GM12864 (cell line): ENCODE measurements at regions not wholly inside any gene's neighbourhood (a gene's known extent, or its start where the extent isn't known, plus 50 kb on each side); places are given as distances from the start of the nearest gene placed in this dataset.
"Not testable (repeated sequence)": the region's sequence is repeated elsewhere in the genome, so short reads cannot be mapped to it uniquely, and the experiment has no call there.

ENCODE experiments used
- DNase-seq: peaks from one replicate; pipeline ENCODE4 v3.0.0-alpha.2; 2011; ENCODE audit warnings: low read depth
- H3K4me3 ChIP-seq: 2 replicates; pipeline ENCODE4 v1.5.1; 2011; ENCODE audit warnings: mild to moderate bottlenecking, low read depth, low read length, control low read depth
- TF ChIP-seq, protein P1 (sequence below): IDR thresholded peaks from 2 replicates; pipeline ENCODE4 v1.5.1; 2011; ENCODE audit warnings: low read depth, mild to moderate bottlenecking, moderate library complexity, low read length, control low read depth, inconsistent platforms; ENCODE audit errors: missing control alignments

DNA sequence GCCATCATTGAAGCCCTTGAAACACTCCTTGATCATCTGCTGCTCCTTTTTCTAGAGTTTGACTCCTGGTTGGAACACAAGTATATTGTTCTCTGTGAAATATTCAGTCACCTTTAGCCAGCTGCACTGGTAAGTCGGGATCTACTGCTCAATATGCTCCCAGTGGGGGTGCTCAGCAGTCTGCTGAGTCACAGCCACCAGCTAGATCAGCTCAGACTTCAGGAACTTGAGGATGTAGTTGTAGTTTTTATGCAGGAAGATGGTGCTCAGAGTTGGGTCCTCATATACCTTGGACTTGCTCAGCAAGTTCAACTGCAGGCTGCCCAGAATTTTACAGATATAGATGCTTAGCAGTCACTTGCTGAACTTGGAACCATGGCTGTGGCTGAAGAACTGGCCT, 202.5 kb upstream of the RPL34 start:
- no peak overlapping the region for H3K4me3 ChIP-seq
- TF ChIP-seq, protein P1, sequence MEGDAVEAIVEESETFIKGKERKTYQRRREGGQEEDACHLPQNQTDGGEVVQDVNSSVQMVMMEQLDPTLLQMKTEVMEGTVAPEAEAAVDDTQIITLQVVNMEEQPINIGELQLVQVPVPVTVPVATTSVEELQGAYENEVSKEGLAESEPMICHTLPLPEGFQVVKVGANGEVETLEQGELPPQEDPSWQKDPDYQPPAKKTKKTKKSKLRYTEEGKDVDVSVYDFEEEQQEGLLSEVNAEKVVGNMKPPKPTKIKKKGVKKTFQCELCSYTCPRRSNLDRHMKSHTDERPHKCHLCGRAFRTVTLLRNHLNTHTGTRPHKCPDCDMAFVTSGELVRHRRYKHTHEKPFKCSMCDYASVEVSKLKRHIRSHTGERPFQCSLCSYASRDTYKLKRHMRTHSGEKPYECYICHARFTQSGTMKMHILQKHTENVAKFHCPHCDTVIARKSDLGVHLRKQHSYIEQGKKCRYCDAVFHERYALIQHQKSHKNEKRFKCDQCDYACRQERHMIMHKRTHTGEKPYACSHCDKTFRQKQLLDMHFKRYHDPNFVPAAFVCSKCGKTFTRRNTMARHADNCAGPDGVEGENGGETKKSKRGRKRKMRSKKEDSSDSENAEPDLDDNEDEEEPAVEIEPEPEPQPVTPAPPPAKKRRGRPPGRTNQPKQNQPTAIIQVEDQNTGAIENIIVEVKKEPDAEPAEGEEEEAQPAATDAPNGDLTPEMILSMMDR, result no peak
- no peak for DNase-seq

DNA sequence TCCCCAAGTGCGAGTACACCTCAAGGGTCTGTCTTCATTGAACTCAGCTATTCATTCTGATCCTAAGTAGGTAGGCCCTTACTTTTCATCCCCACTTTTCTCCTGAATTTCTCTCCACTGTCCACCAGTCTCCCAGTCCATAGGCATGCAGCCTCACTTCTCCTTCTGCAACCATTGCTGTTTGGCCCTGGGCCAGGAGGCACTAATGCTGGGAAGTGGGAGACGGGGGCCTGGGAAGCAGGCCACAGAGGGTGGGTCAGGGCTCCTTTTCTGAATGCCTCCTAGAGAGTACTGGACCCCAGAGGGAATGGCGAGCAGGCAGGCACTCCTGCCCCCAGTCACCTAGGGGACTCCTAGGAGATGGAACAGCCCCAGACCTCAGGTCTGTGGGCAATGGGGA, 203.5 kb upstream of the RPL34 start:
- no peak overlapping the region for H3K4me3 ChIP-seq
- TF ChIP-seq, protein P1, result no peak
- DNase-seq, result no peak

DNA sequence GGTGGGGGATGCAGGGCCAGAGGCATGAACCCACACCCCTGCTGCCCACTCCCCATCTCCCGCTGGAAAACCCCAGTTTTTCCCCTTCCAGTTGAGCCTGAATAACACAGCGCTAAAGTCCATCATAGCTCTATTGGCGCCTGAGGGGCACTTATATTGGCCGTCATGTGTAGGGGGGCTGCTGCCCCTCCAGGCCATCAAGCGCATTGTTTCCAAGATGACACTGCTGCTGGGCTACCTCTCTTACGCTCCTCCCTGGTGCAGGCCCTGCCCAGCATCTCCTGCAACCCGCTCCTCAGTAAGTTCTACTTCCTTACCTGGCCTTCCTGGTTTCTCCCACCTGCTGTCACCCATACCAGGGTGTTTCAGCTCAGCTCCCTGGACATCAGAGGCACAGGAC, 205.0 kb upstream of the RPL34 start:
- no peak for DNase-seq
- TF ChIP-seq, protein P1, result no peak

DNA sequence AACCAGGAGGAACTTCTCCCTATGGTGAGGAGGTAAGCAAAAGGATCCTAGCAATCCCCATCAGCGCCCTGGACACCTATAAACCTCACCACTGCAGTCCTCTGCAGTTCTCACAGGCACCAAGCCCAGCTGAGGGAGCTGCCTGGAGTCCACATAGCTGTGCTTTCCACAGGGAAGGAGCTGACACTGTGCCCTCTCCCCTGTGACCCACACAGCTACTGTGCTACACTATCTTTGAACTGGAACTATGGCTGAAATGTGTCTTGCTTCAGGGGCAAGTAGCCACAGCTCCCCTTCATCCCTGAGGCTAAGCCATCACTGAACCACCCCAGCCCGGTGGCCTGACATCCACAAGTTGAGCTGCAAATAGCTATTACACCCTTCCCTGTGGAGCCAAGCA, 208.5 kb upstream of the RPL34 start:
- TF ChIP-seq, protein P1, result no peak
- H3K4me3 ChIP-seq, result no peak overlapping the region
- DNase-seq, result no peak

More for the DNA sequence above, 205.0 kb upstream of the RPL34 start:
- no peak overlapping the region for H3K4me3 ChIP-seq

DNA sequence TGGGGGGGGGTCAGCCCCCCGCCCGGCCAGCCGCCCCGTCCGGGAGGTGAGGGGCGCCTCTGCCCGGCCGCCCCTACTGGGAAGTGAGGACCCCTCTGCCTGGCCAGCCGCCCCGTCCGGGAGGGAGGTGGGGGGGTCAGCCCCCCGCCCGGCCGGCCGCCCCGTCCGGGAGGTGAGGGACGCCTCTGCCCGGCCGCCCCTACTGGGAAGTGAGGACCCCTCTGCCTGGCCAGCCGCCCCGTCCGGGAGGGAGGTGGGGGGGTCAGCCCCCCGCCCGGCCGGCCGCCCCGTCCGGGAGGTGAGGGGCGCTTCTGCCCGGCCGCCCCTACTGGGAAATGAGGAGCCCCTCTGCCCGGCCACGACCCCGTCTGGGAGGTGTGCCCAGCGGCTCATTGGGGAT, 210.7 kb upstream of the RPL34 start:
- not testable (repeated sequence) for DNase-seq, H3K4me3 ChIP-seq

DNA sequence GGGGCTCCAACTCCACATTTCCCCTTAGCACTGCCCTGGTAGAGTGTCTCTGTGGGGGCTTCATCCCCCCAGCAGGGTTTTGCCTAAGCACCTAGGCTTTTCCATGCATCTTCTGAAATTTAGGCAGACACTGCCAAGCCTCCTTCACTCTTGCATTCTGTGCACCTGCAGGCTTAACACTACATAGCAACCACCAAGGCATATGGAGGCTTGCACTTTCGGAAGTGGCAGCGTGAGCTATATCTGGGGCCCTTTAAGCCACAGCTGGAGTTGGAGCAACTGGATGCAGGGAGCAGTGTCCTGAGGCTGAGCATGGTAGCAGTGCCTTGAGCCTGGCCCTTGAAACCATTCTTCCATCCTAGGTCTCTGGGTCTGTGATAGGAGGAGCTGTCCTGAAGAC, 214.8 kb upstream of the RPL34 start:
- TF ChIP-seq, protein P1, result no peak
- no peak for DNase-seq
- no peak overlapping the region for H3K4me3 ChIP-seq

DNA sequence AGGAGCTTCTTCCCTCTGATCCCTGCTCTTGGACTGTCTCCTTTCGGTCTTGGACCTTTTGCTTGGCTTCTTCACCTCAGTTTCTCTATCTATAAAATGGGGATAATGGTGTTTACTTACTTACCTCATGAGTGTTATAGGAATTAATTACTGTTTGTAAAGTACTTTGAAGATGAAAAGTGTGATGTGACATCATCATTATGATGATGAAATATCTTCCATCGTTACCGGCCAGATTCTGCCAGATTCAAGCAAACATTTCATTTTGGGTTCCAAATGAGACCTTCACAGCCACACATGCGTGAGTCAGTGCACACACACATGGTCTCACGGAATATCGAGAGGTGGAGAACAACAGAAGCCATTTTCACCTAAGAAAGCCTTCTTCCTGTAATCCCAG, 220.1 kb upstream of the RPL34 start:
- TF ChIP-seq, protein P1, result no peak
- no peak for DNase-seq
- H3K4me3 ChIP-seq, result no peak overlapping the region
